GM12864 (cell line): ENCODE measurements at regions not wholly inside any gene's neighbourhood (a gene's known extent, or its start where the extent isn't known, plus 50 kb on each side); places are given as distances from the start of the nearest gene placed in this dataset.

ENCODE experiments used
- DNase-seq: peaks from one replicate; pipeline ENCODE4 v3.0.0-alpha.2; 2011; ENCODE audit warnings: low read depth
- H3K4me3 ChIP-seq: 2 replicates; pipeline ENCODE4 v1.5.1; 2011; ENCODE audit warnings: mild to moderate bottlenecking, low read depth, low read length, control low read depth
- CTCF ChIP-seq: IDR thresholded peaks from 2 replicates; pipeline ENCODE4 v1.5.1; 2011; ENCODE audit warnings: low read depth, mild to moderate bottlenecking, moderate library complexity, low read length, control low read depth, inconsistent platforms; ENCODE audit errors: missing control alignments

DNA sequence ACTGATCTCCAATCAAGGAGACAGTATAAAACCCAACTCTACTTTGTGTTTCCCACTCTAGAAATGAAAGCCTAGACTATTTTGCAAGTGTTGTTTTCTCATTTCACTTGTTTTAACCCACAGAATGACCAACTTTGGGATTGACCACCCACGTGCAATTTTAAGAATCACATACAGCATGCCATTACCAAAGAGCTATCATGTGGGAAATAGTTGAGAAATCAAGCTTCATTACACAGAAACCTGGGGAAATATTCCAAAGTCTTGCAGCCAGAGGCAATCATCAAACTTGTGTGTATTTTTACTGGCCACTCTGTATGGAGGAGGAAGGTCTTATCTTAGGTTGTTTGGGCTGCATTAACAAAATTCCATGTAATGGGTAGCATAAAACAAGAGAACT lies 451.4 kb upstream of the DAB2 start:
- DNase-seq = no peak
- TF ChIP-seq CTCF = no peak
- H3K4me3 ChIP-seq = no peak overlapping the region

GRCh38 chr5:39870137-39870536 lies 445.4 kb upstream of the DAB2 start:
- no peak for DNase-seq
- no peak for TF ChIP-seq CTCF
- H3K4me3 ChIP-seq = no peak overlapping the region

GRCh38 chr5:39869396-39869795 lies 444.6 kb upstream of the DAB2 start:
- no peak overlapping the region for H3K4me3 ChIP-seq
- no peak for DNase-seq
- no peak for TF ChIP-seq CTCF

GRCh38 chr5:39867923-39868322 lies 443.1 kb upstream of the DAB2 start:
- no peak overlapping the region for H3K4me3 ChIP-seq
- TF ChIP-seq CTCF = no peak
- no peak for DNase-seq

GRCh38 chr5:39863926-39864552 lies 439.3 kb upstream of the DAB2 start:
- H3K4me3 ChIP-seq = no peak overlapping the region
- no peak for TF ChIP-seq CTCF
- DNase-seq = no peak

DNA sequence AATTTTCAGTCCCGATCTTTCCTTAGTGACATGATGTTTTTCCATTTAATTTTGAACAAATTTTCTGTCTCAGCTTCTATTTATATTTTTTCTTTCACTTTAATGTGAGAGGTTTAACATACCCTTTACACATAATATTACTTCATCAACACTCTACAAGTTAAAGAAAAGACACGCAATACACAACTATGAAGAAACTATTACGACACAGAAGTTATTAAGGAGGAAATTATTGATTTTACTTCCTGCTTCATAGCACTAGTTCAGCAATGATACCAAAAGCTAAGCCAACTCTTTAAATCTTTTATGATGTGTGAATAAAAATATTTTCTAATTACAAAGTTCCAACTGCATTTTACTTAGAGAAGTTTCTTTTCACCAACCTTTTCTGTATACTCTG lies 432.3 kb upstream of the DAB2 start:
- no peak for TF ChIP-seq CTCF
- DNase-seq = no peak

GRCh38 chr5:39854771-39855410 lies 430.1 kb upstream of the DAB2 start:
- no peak overlapping the region for H3K4me3 ChIP-seq
- no peak for TF ChIP-seq CTCF
- no peak for DNase-seq

More for the DNA sequence above, 432.3 kb upstream of the DAB2 start:
- H3K4me3 ChIP-seq = no peak overlapping the region
